Epithelial cell of proximal tubule (primary cell): ENCODE measurements at regions not wholly inside any gene's neighbourhood (a gene's known extent, or its start where the extent isn't known, plus 50 kb on each side); places are given as distances from the start of the nearest gene placed in this dataset.

ENCODE experiments used
- DNase-seq: peaks from one replicate; pipeline ENCODE4 v3.0.0-alpha.2; 2011; ENCODE audit warnings: low read depth
- H3K4me3 ChIP-seq: 2 replicates; pipeline ENCODE4 v1.5.1; 2011; ENCODE audit warnings: low read depth, mild to moderate bottlenecking, low read length
- CTCF ChIP-seq: conservative IDR thresholded peaks from 2 replicates; pipeline ENCODE4 v1.5.1; 2012; ENCODE audit warnings: low read depth, mild to moderate bottlenecking, low read length

DNA sequence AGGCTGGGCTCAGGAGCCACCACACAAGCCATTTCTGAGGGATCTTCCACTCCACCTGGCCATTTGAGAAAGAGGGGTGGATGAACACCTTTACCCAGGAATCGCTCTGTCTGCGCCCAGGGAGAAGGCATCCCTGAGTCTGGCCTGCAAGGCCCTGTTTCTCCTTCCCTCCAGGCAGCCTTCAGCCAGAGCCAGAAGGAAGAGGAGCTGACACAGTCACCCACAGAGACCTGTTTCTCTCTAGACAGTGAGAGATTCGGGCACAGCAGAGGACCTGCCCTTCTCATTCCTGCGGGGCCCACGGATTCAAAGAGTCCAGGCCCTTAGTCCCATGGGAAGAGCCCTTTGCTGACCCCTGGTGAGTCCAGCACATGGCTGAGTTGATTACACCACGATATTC, 127.5 kb upstream of the TNS3 start:
- DNase-seq, result no peak
- no peak for TF ChIP-seq CTCF
- no peak overlapping the region for H3K4me3 ChIP-seq

DNA sequence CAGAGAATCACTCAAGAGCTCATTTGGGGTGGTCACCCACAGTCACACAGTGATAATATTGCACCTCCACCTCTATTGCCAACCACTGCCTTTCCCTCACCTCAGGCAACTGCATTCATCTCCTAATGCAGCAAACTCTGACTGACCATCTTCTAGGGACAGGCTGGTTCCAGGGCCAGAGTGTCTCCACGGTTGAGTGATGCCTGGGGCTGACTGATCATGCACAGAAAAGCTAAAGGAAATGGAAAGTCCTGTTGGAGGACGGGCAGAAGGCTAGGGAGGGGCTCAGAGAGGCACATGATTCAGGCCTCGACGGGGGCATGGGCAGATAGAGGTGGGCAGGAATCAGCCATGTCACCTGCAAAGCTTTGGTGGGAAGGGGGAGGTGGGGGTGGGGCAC, 127.1 kb upstream of the TNS3 start:
- no peak overlapping the region for H3K4me3 ChIP-seq
- DNase-seq, result no peak
- TF ChIP-seq CTCF, result no peak

GRCh38 chr7:47707583-47707982, 125.7 kb upstream of the TNS3 start:
- DNase-seq, result no peak
- TF ChIP-seq CTCF, result no peak
- H3K4me3 ChIP-seq, result no peak overlapping the region

GRCh38 chr7:47704936-47705335, 123.0 kb upstream of the TNS3 start:
- H3K4me3 ChIP-seq, result no peak overlapping the region
- DNase-seq, result no peak
- no peak for TF ChIP-seq CTCF

GRCh38 chr7:47702080-47702479, 120.2 kb upstream of the TNS3 start:
- H3K4me3 ChIP-seq, result no peak overlapping the region
- TF ChIP-seq CTCF, result no peak
- DNase-seq, result no peak

- H3K4me3 ChIP-seq, result no peak overlapping the region
- no peak for DNase-seq
- no peak for TF ChIP-seq CTCF
Observed at GRCh38 chr7:47698386-47698785, 116.5 kb upstream of the TNS3 start.

GRCh38 chr7:47697543-47697942, 115.6 kb upstream of the TNS3 start:
- H3K4me3 ChIP-seq, result no peak overlapping the region
- DNase-seq, result no peak
- TF ChIP-seq CTCF, result no peak
